Stimulated activated naive CD4-positive, alpha-beta T cell treated with Interleukin-2 at 50 U/mL for 16 hours (primary cell): ENCODE measurements at regions not wholly inside any gene's neighbourhood (a gene's known extent, or its start where the extent isn't known, plus 50 kb on each side); places are given as distances from the start of the nearest gene placed in this dataset.
A peak's percentile ranks its signal among the peaks of the same experiment; 100 is the strongest.

Source experiments
- DNase-seq: peaks from one replicate; lab custom pipeline; 2025; lab: John Stamatoyannopoulos, UW

- no peak for DNase-seq
Observed at GRCh38 chr21:41632748-41633475, 125.0 kb upstream of the TMPRSS2 start.

- DNase-seq: no peak
Observed at GRCh38 chr21:41631564-41632461, 123.9 kb upstream of the TMPRSS2 start.

GRCh38 chr21:41630917-41631316 lies 123.0 kb upstream of the TMPRSS2 start:
- no peak for DNase-seq

- no peak for DNase-seq
Observed at GRCh38 chr21:41630249-41630648, 122.3 kb upstream of the TMPRSS2 start.

- no peak for DNase-seq
Observed at GRCh38 chr21:41628256-41628655, 120.3 kb upstream of the TMPRSS2 start.

- no peak for DNase-seq
Observed at GRCh38 chr21:41627428-41627827, 119.5 kb upstream of the TMPRSS2 start.

- DNase-seq: no peak
Observed at GRCh38 chr21:41626021-41626420, 118.1 kb upstream of the TMPRSS2 start.

- no peak for DNase-seq
Observed at GRCh38 chr21:41625428-41625827, 117.5 kb upstream of the TMPRSS2 start.

GRCh38 chr21:41624674-41625310 lies 116.8 kb upstream of the TMPRSS2 start:
- no peak for DNase-seq

GRCh38 chr21:41623945-41624344 lies 116.0 kb upstream of the TMPRSS2 start:
- DNase-seq: no peak

GRCh38 chr21:41622831-41623548 lies 115.0 kb upstream of the TMPRSS2 start:
- DNase-seq: peak; percentile 9

- no peak for DNase-seq
Observed at GRCh38 chr21:41622201-41622600, 114.2 kb upstream of the TMPRSS2 start.

- no peak for DNase-seq
Observed at GRCh38 chr21:41621513-41621912, 113.6 kb upstream of the TMPRSS2 start.

GRCh38 chr21:41620982-41621381 lies 113.0 kb upstream of the TMPRSS2 start:
- DNase-seq: no peak

- no peak for DNase-seq
Observed at GRCh38 chr21:41620541-41620940, 112.6 kb upstream of the TMPRSS2 start.

GRCh38 chr21:41616031-41616591 lies 108.2 kb upstream of the TMPRSS2 start:
- no peak for DNase-seq

- DNase-seq: no peak
Observed at GRCh38 chr21:41615613-41616012, 107.7 kb upstream of the TMPRSS2 start.

GRCh38 chr21:41614511-41614910 lies 106.6 kb upstream of the TMPRSS2 start:
- no peak for DNase-seq

- DNase-seq: no peak
Observed at GRCh38 chr21:41613533-41613909, 105.6 kb upstream of the TMPRSS2 start.

- no peak for DNase-seq
Observed at GRCh38 chr21:41612674-41613532, 104.9 kb upstream of the TMPRSS2 start.
